ENCODE measurements at regions not wholly inside any gene's neighbourhood (a gene's known extent, or its start where the extent isn't known, plus 50 kb on each side); places are given as distances from the start of the nearest gene placed in this dataset.
A peak's percentile ranks its signal among the peaks of the same experiment; 100 is the strongest.

DNA sequence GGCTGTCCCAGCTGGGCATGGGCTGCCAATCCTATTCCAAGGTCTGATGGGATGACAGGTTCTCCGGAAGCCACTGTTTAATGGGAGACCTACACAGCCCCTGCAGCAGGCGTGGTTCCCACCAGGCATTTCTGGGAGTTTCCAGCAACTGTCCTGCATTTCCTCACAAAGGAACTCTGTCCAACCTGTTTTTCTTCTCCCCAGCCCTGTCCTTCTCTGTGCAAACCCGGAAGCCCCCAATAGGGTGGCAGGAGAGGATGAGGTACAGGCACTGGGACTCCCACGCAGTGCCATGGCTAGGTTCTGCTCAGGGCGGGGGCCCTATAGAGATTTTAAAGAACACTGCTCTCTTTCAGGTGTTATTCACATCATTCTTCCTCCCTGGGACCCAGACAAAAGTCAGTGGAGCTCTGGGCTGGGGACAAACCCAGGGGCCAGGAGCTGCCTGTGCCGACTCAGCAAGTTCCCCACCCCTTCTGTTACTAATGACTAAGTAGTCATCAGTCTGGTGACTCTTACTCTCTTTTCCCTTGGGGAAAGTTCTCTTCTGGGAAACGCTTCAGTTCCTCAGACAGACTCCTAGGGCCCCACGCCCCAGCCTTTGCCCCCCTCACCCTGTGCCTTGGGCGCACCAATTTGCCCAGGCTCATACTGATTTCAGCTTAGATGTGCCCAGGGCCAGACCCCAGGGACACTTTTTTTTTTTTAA is 97.7 kb downstream of the CD47 start:
- Histone ChIP-seq H3K27me3 (ENCODE audit: low read depth) (no peaks in the 10 kb centered on the region), H3K9me3 (replicated peaks) (no peaks in the 10 kb centered on the region), H3K27ac (replicated peaks) (no peak overlapping the region), H3K4me3 (no peak overlapping the region), H3K4me1 (peaks cover 10% of the 10 kb centered on the region), H3K36me3 (no peaks in the 10 kb centered on the region)
- TF ChIP-seq, protein P1, sequence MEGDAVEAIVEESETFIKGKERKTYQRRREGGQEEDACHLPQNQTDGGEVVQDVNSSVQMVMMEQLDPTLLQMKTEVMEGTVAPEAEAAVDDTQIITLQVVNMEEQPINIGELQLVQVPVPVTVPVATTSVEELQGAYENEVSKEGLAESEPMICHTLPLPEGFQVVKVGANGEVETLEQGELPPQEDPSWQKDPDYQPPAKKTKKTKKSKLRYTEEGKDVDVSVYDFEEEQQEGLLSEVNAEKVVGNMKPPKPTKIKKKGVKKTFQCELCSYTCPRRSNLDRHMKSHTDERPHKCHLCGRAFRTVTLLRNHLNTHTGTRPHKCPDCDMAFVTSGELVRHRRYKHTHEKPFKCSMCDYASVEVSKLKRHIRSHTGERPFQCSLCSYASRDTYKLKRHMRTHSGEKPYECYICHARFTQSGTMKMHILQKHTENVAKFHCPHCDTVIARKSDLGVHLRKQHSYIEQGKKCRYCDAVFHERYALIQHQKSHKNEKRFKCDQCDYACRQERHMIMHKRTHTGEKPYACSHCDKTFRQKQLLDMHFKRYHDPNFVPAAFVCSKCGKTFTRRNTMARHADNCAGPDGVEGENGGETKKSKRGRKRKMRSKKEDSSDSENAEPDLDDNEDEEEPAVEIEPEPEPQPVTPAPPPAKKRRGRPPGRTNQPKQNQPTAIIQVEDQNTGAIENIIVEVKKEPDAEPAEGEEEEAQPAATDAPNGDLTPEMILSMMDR (IDR thresholded peaks at IDR 0.05; ENCODE audit: borderline replicate concordance), result no peak
- intact Hi-C loops (cut with micrococcal nuclease), result no loop called here
- no peak for DNase-seq

DNA sequence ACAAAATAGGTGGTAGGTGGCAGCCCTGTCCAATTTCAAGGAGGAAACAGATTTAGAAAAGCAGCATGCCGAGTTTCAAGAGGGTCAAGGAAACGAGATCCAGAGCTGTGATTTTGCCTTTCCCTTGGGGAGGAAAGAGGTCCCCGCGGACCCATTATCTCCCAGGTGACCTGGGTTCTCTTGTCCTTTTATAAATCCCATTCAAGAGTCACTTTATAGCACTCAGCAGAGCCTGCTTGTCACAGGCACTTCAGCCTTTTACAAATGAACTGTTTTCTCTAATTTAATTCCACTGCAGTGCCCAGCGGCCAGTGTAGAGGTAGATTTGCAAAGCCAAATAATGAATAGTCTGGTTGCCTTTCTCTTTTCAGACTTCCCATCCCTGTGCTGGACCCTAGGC is 99.9 kb downstream of the CD47 start:
- Histone ChIP-seq H3K27ac (replicated peaks) (no peak overlapping the region), H3K4me1 (peaks cover 32% of the 10 kb centered on the region), H3K9me3 (replicated peaks) (no peaks in the 10 kb centered on the region), H3K36me3 (no peaks in the 10 kb centered on the region), H3K4me3 (no peak overlapping the region), H3K27me3 (ENCODE audit: low read depth) (no peaks in the 10 kb centered on the region)
- intact Hi-C loops (cut with micrococcal nuclease), result no loop called here
- DNase-seq, result no peak
- TF ChIP-seq, protein P1 (IDR thresholded peaks at IDR 0.05; ENCODE audit: borderline replicate concordance), result no peak

DNA sequence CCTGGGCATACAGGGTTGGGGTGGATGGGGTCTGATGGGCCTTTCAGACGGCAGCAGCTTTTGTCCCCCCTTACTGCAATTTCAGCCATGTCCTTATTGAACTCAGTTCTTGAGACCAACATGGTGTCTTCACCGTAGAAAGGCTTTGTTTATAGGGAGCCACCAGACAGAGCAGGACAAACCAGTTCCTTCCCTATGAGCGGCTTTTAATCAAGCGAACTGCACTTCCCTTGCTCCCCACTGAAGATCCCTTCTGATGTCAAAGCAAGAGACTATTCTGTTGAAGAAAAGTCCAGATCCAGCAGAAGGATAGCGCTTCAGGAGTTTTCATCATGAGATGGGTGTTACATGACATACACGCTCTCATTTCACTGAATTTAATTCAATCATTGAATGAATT is 100.4 kb downstream of the CD47 start:
- peaks cover 36% of the 10 kb centered on the region for H3K4me1 ChIP-seq
- no peak overlapping the region for H3K4me3 ChIP-seq
- intact Hi-C loops (cut with micrococcal nuclease), result no loop called here
- no peak for DNase-seq
- H3K27me3 ChIP-seq (ENCODE audit: low read depth), result no peaks in the 10 kb centered on the region
- TF ChIP-seq, protein P1 (IDR thresholded peaks at IDR 0.05; ENCODE audit: borderline replicate concordance), result no peak
- no peaks in the 10 kb centered on the region for H3K36me3 ChIP-seq
- no peak overlapping the region for H3K27ac ChIP-seq (replicated peaks)
- no peaks in the 10 kb centered on the region for H3K9me3 ChIP-seq (replicated peaks)

DNA sequence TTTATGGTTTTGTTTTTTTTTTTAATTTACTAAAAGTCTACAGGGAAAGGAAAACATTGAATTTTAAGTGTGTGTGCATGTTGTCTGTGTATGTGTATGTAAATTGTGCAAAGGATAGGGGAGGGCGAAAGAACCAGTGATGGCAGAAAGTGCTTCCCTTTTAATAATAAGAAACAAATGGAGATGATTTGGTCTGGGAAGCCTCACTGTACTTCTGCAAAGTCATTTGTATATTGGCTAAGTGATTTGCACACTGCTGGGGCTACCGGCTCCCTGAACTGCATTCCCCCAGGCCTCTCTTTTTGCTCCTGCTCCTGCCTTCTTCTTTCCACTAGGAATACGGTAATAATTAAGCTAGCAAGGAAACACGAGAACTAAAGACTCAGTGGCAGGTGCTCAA is 101.2 kb downstream of the CD47 start:
- Histone ChIP-seq H3K4me3 (no peak overlapping the region), H3K4me1 (peaks cover 37% of the 10 kb centered on the region), H3K9me3 (replicated peaks) (no peaks in the 10 kb centered on the region), H3K27ac (replicated peaks) (no peak overlapping the region), H3K36me3 (no peaks in the 10 kb centered on the region), H3K27me3 (ENCODE audit: low read depth) (no peaks in the 10 kb centered on the region)
- intact Hi-C loops (cut with micrococcal nuclease), result no loop called here
- TF ChIP-seq, protein P1 (IDR thresholded peaks at IDR 0.05; ENCODE audit: borderline replicate concordance), result no peak
- no peak for DNase-seq

DNA sequence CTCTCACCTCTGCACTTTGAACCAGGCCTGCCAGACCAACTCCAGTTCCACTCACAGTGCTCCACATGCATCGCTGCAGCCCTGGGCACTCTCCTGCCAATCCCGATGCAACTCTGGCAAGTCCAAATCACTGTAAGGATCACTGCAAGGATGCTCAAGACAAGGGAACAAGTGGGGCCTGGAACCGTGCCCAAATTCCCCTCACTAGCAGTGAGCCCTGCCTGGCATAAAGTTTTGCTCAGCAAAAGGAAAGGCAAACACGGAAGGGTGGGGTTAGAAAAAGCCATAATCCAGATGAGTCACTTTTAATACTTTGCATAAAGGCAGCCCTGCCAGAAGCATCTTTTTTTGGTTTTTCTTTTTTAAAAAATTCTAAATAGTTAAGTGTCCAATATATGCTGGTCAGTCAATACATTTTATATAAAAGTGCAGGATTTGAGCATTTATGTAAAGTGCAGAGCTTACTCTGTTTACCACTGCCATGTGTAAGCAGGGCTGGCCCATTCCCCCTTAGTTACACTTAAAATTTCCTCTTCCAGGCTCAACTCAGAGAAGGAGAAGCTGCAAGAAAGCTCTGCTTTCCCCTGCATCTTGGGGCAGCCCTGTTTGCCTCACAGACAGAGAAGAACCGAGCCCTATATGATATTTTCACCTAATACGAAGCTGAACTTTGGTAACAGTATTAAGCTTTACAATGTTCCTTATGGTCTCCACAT is 102.2 kb downstream of the CD47 start:
- TF ChIP-seq, protein P1 (IDR thresholded peaks at IDR 0.05; ENCODE audit: borderline replicate concordance), result no peak
- Histone ChIP-seq H3K27me3 (ENCODE audit: low read depth) (no peaks in the 10 kb centered on the region), H3K4me3 (no peak overlapping the region), H3K9me3 (replicated peaks) (no peaks in the 10 kb centered on the region), H3K4me1 (peaks cover 37% of the 10 kb centered on the region), H3K27ac (replicated peaks) (peak overlapping the region; percentile 3), H3K36me3 (no peaks in the 10 kb centered on the region)
- intact Hi-C loops (cut with micrococcal nuclease), result no loop called here
- DNase-seq, result peak; percentile 49
